HG02870 (cell line): ENCODE measurements at regions not wholly inside any gene's neighbourhood (a gene's known extent, or its start where the extent isn't known, plus 50 kb on each side); places are given as distances from the start of the nearest gene placed in this dataset.

Experiments used
- ATAC-seq: cut with Tn5 transposase; IDR thresholded peaks from one replicate; pipeline ENCODE4 v1.9.1; 2021; ENCODE audit warnings: mild to moderate bottlenecking, moderate library complexity; ENCODE audit not compliant: unreplicated experiment

- no peak for ATAC-seq
Measured at GRCh38 chr11:116698080-116698479, 74.7 kb downstream of the BUD13 start.

- no peak for ATAC-seq
Measured at GRCh38 chr11:116697639-116698038, 75.1 kb downstream of the BUD13 start.

GRCh38 chr11:116697011-116697410, 75.8 kb downstream of the BUD13 start:
- no peak for ATAC-seq

- no peak for ATAC-seq
Measured at GRCh38 chr11:116696381-116696941, 76.3 kb downstream of the BUD13 start.

- no peak for ATAC-seq
Measured at GRCh38 chr11:116695657-116696254, 77.0 kb downstream of the BUD13 start.

- no peak for ATAC-seq
Measured at GRCh38 chr11:116694815-116695590, 77.8 kb downstream of the BUD13 start.

GRCh38 chr11:116694349-116694725, 78.5 kb downstream of the BUD13 start:
- ATAC-seq = no peak

GRCh38 chr11:116693593-116694348, 79.0 kb downstream of the BUD13 start:
- no peak for ATAC-seq

- no peak for ATAC-seq
Measured at GRCh38 chr11:116693102-116693570, 79.7 kb downstream of the BUD13 start.

- ATAC-seq = no peak
Measured at GRCh38 chr11:116692318-116693101, 80.3 kb downstream of the BUD13 start.

GRCh38 chr11:116691771-116692177, 81.0 kb downstream of the BUD13 start:
- no peak for ATAC-seq

- ATAC-seq = no peak
Measured at GRCh38 chr11:116690611-116691010, 82.2 kb downstream of the BUD13 start.

- no peak for ATAC-seq
Measured at GRCh38 chr11:116689413-116690127, 83.2 kb downstream of the BUD13 start.

- no peak for ATAC-seq
Measured at GRCh38 chr11:116688202-116688540, 84.6 kb downstream of the BUD13 start.

- no peak for ATAC-seq
Measured at GRCh38 chr11:116687458-116688201, 85.2 kb downstream of the BUD13 start.

GRCh38 chr11:116686866-116687265, 85.9 kb downstream of the BUD13 start:
- ATAC-seq = no peak

- no peak for ATAC-seq
Measured at GRCh38 chr11:116683982-116684381, 88.8 kb downstream of the BUD13 start.

GRCh38 chr11:116680349-116681125, 92.2 kb downstream of the BUD13 start:
- ATAC-seq = no peak

- no peak for ATAC-seq
Measured at GRCh38 chr11:116678887-116679286, 93.9 kb downstream of the BUD13 start.
